K562 (cell line): ENCODE measurements at regions not wholly inside any gene's neighbourhood (a gene's known extent, or its start where the extent isn't known, plus 50 kb on each side); places are given as distances from the start of the nearest gene placed in this dataset.
A peak's percentile ranks its signal among the peaks of the same experiment; 100 is the strongest.

Source experiments
- ATAC-seq: fragments of 200-7000 bp; cut with Tn5 transposase; 3 replicates; pipeline ENCODE4 v1.9.1; 2020; ENCODE audit warnings: moderate library complexity
- BruUV-seq: library from RNA; stranded (reverse); fragments of 400-500 nt; replicated peaks from 2 replicates; lab custom pipeline; 2021; lab: Mats Ljungman, UMichigan
- CTCF ChIA-PET: fragments of 300-600 bp; formaldehyde crosslinking; extraction: SDS; loops from one replicate; lab custom pipeline; 2021; ENCODE audit warnings: low intra/inter-chr PET ratio; lab: Yijun Ruan, JAX
- POLR2A ChIA-PET: fragments of 300-600, 350-650 bp; sonication (Branson Sonifier 250); formaldehyde crosslinking; extraction: SDS; loops from one replicate; lab custom pipeline; 2021; ENCODE audit warnings: antibody characterized with exemption, inconsistent platforms; lab: Yijun Ruan, JAX
- DNase-seq, 4 experiments: peaks; one replicate each; pipeline versions ENCODE4 v3.0.0 to v3.0.0-alpha.2; 2011 to 2018; ENCODE audit warnings: low spot score in 3 of 4, mixed read lengths in 3 of 4; ENCODE audit errors: extremely low read depth in 1 of 4
- FAIRE-seq: peaks from 2 replicates; lab custom pipeline; 2011; peaks lifted over from hg19 to GRCh38; lab: Jason Lieb, UNC
- H2AFZ ChIP-seq: 2 replicates; pipeline ENCODE4 v1.6.0; 2011; ENCODE audit warnings: low read depth, low read length, control low read depth, inconsistent platforms
- H3K27ac ChIP-seq: fragments of 200-600 bp; 3 replicates; pipeline ENCODE4 v1.8.0; 2011; ENCODE audit warnings: low read depth, mild to moderate bottlenecking, control low read depth, inconsistent platforms, low read length, moderate library complexity, mixed read lengths; ENCODE audit errors: extremely low read depth
- H3K27me3 ChIP-seq, 2 experiments: fragments of 300-600 bp in 1 of 2; 2 replicates in 1 of 2; 3 replicates in 1 of 2; pipeline versions ENCODE4 v1.6.0 to v1.8.0; 2011; ENCODE audit warnings: inconsistent platforms in 2 of 2, low read length in 2 of 2, mild to moderate bottlenecking in 1 of 2, mixed read lengths in 1 of 2, moderate library complexity in 1 of 2; ENCODE audit not compliant: control insufficient read depth in 2 of 2, insufficient read depth in 2 of 2
- H3K36me3 ChIP-seq: fragments of 300-600 bp; 3 replicates; pipeline ENCODE4 v1.8.0; 2011; ENCODE audit warnings: mild to moderate bottlenecking, low read length, inconsistent platforms; ENCODE audit not compliant: control insufficient read depth, insufficient read depth
- H3K4me1 ChIP-seq, 2 experiments: fragments of 200-600 bp in 1 of 2; replicated peaks in 1 of 2; 2 replicates in 1 of 2; 3 replicates in 1 of 2; pipeline versions ENCODE4 v1.5.1 to v1.8.0; 2011; ENCODE audit warnings: inconsistent platforms in 2 of 2, low read length in 2 of 2, mild to moderate bottlenecking in 1 of 2, mixed read lengths in 1 of 2, moderate library complexity in 1 of 2; ENCODE audit not compliant: control insufficient read depth in 2 of 2, insufficient read depth in 2 of 2
- H3K4me2 ChIP-seq: 2 replicates; pipeline ENCODE4 v1.6.1; 2011; ENCODE audit warnings: low read length, control low read depth, inconsistent platforms, mixed read lengths; ENCODE audit not compliant: insufficient read depth
- H3K4me3 ChIP-seq: fragments of 200-600 bp; sonication (generic), shearing (Covaris generic); 2 replicates; pipeline ENCODE4 v1.5.1; 2016; ENCODE audit warnings: control low read depth, inconsistent platforms
- H3K79me2 ChIP-seq: fragments of 200-600 bp; 3 replicates; pipeline ENCODE4 v1.8.0; 2011; ENCODE audit warnings: low read length, inconsistent platforms; ENCODE audit not compliant: control insufficient read depth, insufficient read depth
- H3K9ac ChIP-seq, 2 experiments: 2 replicates each; pipeline versions ENCODE4 v1.6.0 to v1.6.1; 2011; ENCODE audit warnings: low read depth in 2 of 2, low read length in 2 of 2, control low read depth in 1 of 2, inconsistent platforms in 1 of 2, mild to moderate bottlenecking in 1 of 2, mixed read lengths in 1 of 2; ENCODE audit not compliant: insufficient read depth in 1 of 2
- H3K9me1 ChIP-seq: one replicate; pipeline ENCODE4 v1.6.0; 2011; ENCODE audit warnings: inconsistent platforms, mild to moderate bottlenecking, low read length, moderate library complexity; ENCODE audit not compliant: control insufficient read depth, insufficient read depth
- H3K9me3 ChIP-seq: replicated peaks from 2 replicates; pipeline ENCODE4 v1.5.1; 2011; ENCODE audit warnings: low read depth, low read length, inconsistent platforms; ENCODE audit not compliant: control insufficient read depth, insufficient read depth
- H4K20me1 ChIP-seq: replicated peaks from 2 replicates; pipeline ENCODE4 v1.6.1; 2011; ENCODE audit warnings: low read length, inconsistent platforms, mixed read lengths; ENCODE audit not compliant: control insufficient read depth, insufficient read depth
- BACH1 ChIP-seq: fragments of 200-800 bp; sonication (Bioruptor generic); IDR thresholded peaks from 2 replicates; pipeline ENCODE4 v1.6.1; 2016; ENCODE audit warnings: missing genetic modification characterization, missing compliant biosample characterization
- CCAR2 ChIP-seq: fragments of 200-400 bp; formaldehyde crosslinking; IDR thresholded peaks from 2 replicates; pipeline ENCODE4 v1.6.1; 2017; ENCODE audit warnings: mild to moderate bottlenecking, low read depth, low read length
- MAFK ChIP-seq: IDR thresholded peaks from 2 replicates; pipeline ENCODE4 v1.6.1; 2011; ENCODE audit warnings: low read length, improper control_type of control experiment
- TBP ChIP-seq: optimal IDR thresholded peaks from 2 replicates; pipeline ENCODE3; 2011; ENCODE audit warnings: low read depth, low read length, improper control_type of control experiment
- WGBS: fragments of 100-300 bp; shearing (Covaris generic); methylation state at CpG from one replicate; pipeline ENCODE4 v1.1.6; 2016; ENCODE audit warnings: low coverage, mixed read lengths; ENCODE audit not compliant: insufficient coverage; ENCODE audit errors: missing lambda C conversion rate; 5-methylcytosine and 5-hydroxymethylcytosine counted together
- in situ Hi-C: fragments of 300-500 bp; cut with MboI; formaldehyde crosslinking; loops from 4 replicates; pipeline ENCODE4 v1.15.0; 2018; ENCODE audit warnings: inconsistent platforms, mixed read lengths
- intact Hi-C: fragments of 100-400 bp; cut with micrococcal nuclease; formaldehyde crosslinking; loops from 2 replicates; pipeline ENCODE4 v1.14.2; 2022
- TF ChIP-seq, protein P1 (sequence below), 2 experiments: IDR thresholded peaks in 1 of 2; conservative IDR thresholded peaks in 1 of 2; 2 replicates each; pipeline ENCODE4 v1.6.1; 2016; ENCODE audit warnings: low read depth in 2 of 2, mild to moderate bottlenecking in 1 of 2, missing compliant biosample characterization in 1 of 2, missing genetic modification characterization in 1 of 2, moderate library complexity in 1 of 2

DNA sequence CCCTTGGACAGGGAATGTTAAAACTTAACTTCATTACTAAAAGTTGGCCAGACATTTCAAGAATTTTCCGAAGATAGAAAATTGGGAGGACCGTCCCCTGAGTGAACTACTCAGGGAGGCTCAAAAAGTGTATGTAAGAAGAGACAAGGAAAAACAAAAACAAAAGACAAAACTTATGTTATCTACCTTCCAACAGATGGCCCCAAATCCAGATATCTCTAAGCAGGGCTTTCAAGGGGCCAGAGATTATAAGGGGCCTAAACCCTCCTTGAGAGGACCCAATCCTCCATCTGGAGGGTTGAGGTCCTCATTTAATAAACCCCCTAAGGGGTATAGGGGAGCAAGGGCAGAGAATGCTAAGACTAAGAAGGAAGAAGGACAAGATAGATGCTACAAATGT is 203.6 kb downstream of the SH2D4B start (continued):
- TF ChIP-seq, protein P1, sequence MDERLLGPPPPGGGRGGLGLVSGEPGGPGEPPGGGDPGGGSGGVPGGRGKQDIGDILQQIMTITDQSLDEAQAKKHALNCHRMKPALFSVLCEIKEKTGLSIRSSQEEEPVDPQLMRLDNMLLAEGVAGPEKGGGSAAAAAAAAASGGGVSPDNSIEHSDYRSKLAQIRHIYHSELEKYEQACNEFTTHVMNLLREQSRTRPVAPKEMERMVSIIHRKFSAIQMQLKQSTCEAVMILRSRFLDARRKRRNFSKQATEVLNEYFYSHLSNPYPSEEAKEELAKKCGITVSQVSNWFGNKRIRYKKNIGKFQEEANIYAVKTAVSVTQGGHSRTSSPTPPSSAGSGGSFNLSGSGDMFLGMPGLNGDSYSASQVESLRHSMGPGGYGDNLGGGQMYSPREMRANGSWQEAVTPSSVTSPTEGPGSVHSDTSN (CRISPR knock-in tag; IDR thresholded peaks at IDR 0.05; ENCODE audit: low read depth), result no peak
- TF ChIP-seq, protein P1 (tag; conservative IDR thresholded peaks at IDR 0.05; ENCODE audit: low read depth), result no peak
- TF ChIP-seq MAFK, result no peak
- TF ChIP-seq BACH1 (tag), result no peak
- TF ChIP-seq, all 486 proteins: peak for 14

DNA sequence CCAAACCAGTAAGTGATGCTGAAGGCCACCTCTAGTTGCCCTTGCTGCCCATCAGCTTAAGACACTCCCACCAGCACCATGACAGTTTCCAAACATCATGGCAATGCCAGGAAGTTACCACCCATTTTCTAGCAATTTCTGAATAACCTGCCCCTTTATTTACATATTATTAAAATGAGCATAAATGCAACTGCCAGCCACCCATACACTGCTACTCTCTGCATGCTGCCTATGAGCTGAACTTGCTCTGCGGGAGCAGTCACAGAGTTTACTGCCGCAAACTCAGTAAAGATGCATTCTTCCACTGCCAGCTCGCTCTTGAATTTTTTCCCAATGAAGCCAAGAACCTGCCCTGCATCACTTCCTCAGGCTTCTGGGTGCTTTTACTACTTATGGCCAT is 212.6 kb downstream of the SH2D4B start:
- in situ Hi-C loops, result no loop called here
- CTCF ChIA-PET, result no interaction called here

More for the DNA sequence above, 212.6 kb downstream of the SH2D4B start:
- no TSS peak for BruUV-seq
- H3K79me2 ChIP-seq, result no peaks in the 10 kb centered on the region
- TF ChIP-seq TBP, result peak; percentile 4
- no peak for TF ChIP-seq CCAR2
- TF ChIP-seq, all 486 proteins: peak for 1
- Histone ChIP-seq H3K4me1 (peaks cover 0 to 14% of the 10 kb centered on the region in 2 experiments; a peak in 2 of 5 replicates), H3K27me3 (no peaks in the 10 kb centered on the region), H3K9me3 (no peaks in the 10 kb centered on the region), H3K4me3 (no peak overlapping the region), H4K20me1 (no peaks in the 10 kb centered on the region), H3K9me1 (no peaks in the 10 kb centered on the region), H3K27ac (no peak overlapping the region), H3K36me3 (no peaks in the 10 kb centered on the region), H3K4me2 (no peak overlapping the region), H3K9ac (no peak overlapping the region), H2AFZ (no peak overlapping the region)
- POLR2A ChIA-PET, result interaction anchor here (0.9 kb wide), 1 partner anchor 9 kb away, joined by 4 read pairs; no protein-coding TSS in a partner anchor
- intact Hi-C loops, result no loop called here
- no peak for FAIRE-seq
- no peak for DNase-seq
- ATAC-seq, result peak; percentile 10; the same call in 2 of the 3 replicates
- WGBS, result 77% methylated on average over 3 of the region's 3 CpGs
